Upper lobe of left lung (tissue), 6 donors: ENCODE measurements at regions not wholly inside any gene's neighbourhood (a gene's known extent, or its start where the extent isn't known, plus 50 kb on each side); places are given as distances from the start of the nearest gene placed in this dataset.

Experiments
- ATAC-seq, 2 donors: fragments of 200-7000 bp; cut with Tn5 transposase; one replicate each; pipeline ENCODE4 v1.9.1; 2022; ENCODE audit warnings: mild to moderate bottlenecking in 2 of 2, moderate library complexity in 2 of 2; ENCODE audit not compliant: low FRiP score in 2 of 2
- DNase-seq, 2 donors: peaks; one replicate each; pipeline ENCODE4 v3.0.0-alpha.2; 2019 to 2020
- H3K27ac ChIP-seq, 4 donors: fragments of 200-600 bp; sonication (generic); one replicate each; pipeline ENCODE4 v1.5.1; 2016 to 2019
- H3K27me3 ChIP-seq, 4 donors: fragments of 200-600 bp; sonication (generic); one replicate each; pipeline ENCODE4 v1.5.1; 2017 to 2019
- H3K36me3 ChIP-seq, 4 donors: fragments of 200-600 bp; sonication (generic); one replicate each; pipeline ENCODE4 v1.5.1; 2016 to 2019
- H3K4me1 ChIP-seq, 4 donors: fragments of 200-600 bp; sonication (generic); one replicate each; pipeline ENCODE4 v1.5.1; 2018 to 2019
- H3K4me3 ChIP-seq, 4 donors: fragments of 200-600 bp; sonication (generic); one replicate each; pipeline ENCODE4 v1.5.1; 2017 to 2019; ENCODE audit warnings: mild to moderate bottlenecking in 2 of 4, moderate library complexity in 1 of 4
- H3K9me3 ChIP-seq, 4 donors: fragments of 200-600 bp; sonication (generic); one replicate each; pipeline ENCODE4 v1.5.1; 2018 to 2019
- CTCF ChIP-seq, 6 experiments: fragments of 450-650 bp in 4 of 6; fragments of 200-600 bp in 2 of 6; sonication (generic) in 2 of 6; IDR thresholded peaks; one replicate each; pipeline ENCODE4 v1.5.1; 2016 to 2019; ENCODE audit warnings: antibody characterized with exemption in 6 of 6
- EP300 ChIP-seq, 4 donors: sonication (generic); formaldehyde crosslinking; IDR thresholded peaks; one replicate each; pipeline ENCODE4 v1.5.1; 2017; ENCODE audit warnings: antibody characterized with exemption in 4 of 4, control low read depth in 2 of 4
- POLR2A ChIP-seq, 4 donors: fragments of 450-650 bp; IDR thresholded peaks; one replicate each; pipeline ENCODE4 v1.5.1; 2016 to 2017; ENCODE audit warnings: antibody characterized with exemption in 4 of 4, mild to moderate bottlenecking in 2 of 4
- POLR2AphosphoS5 ChIP-seq, 2 donors: sonication (generic); formaldehyde crosslinking; IDR thresholded peaks; one replicate each; pipeline ENCODE4 v1.5.1; 2017; ENCODE audit warnings: antibody characterized with exemption in 2 of 2
- WGBS, 2 donors: methylation state at CpG; one replicate each; pipeline ENCODE4 v1.1.5; 2017 to 2018; 5-methylcytosine and 5-hydroxymethylcytosine counted together
- donor health status: DM: no; HTN: no; CAD: no; lungs with moderate emphysema.
- donor health status: DM: no; HTN: yes; CAD: no; lungs with severe emphysema.

- no peak overlapping the region for H3K27ac ChIP-seq
- no peaks in the 10 kb centered on the region for H3K4me1 ChIP-seq
- DNase-seq (no peak), ATAC-seq (no peak)
- TF ChIP-seq CTCF (IDR thresholded peaks at IDR 0.05) (no peak), POLR2A (IDR thresholded peaks at IDR 0.05) (no peak), POLR2AphosphoS5 (IDR thresholded peaks at IDR 0.05) (no peak), EP300 (IDR thresholded peaks at IDR 0.05) (no peak)
- H3K9me3 ChIP-seq = no peaks in the 10 kb centered on the region
- H3K27me3 ChIP-seq = no peaks in the 10 kb centered on the region
- H3K4me3 ChIP-seq = no peak overlapping the region
- H3K36me3 ChIP-seq = no peaks in the 10 kb centered on the region
- 72 to 73% methylated on average over 3 of the region's 3 CpGs for WGBS, 2 donors
Observed at GRCh38 chr9:87278971-87279733, 218.5 kb upstream of the DAPK1 start.

- Histone ChIP-seq H3K4me1 (peaks cover 0 to 4% (median 2%) of the 10 kb centered on the region in 4 donors), H3K27ac (no peak overlapping the region), H3K36me3 (no peaks in the 10 kb centered on the region), H3K9me3 (no peaks in the 10 kb centered on the region), H3K27me3 (no peaks in the 10 kb centered on the region), H3K4me3 (no peak overlapping the region)
- 68 to 85% methylated on average over 5 of the region's 5 CpGs for WGBS, 2 donors
- ATAC-seq (no peak), DNase-seq (no peak)
- TF ChIP-seq EP300 (IDR thresholded peaks at IDR 0.05) (no peak), CTCF (IDR thresholded peaks at IDR 0.05) (no peak), POLR2AphosphoS5 (IDR thresholded peaks at IDR 0.05) (no peak), POLR2A (IDR thresholded peaks at IDR 0.05) (no peak)
Observed at GRCh38 chr9:87280421-87280820, 217.2 kb upstream of the DAPK1 start.

GRCh38 chr9:87282538-87282937, 215.1 kb upstream of the DAPK1 start:
- 92 to 93% methylated on average over 1 of the region's 1 CpG for WGBS, 2 donors
- Histone ChIP-seq H3K27me3 (no peaks in the 10 kb centered on the region), H3K9me3 (no peaks in the 10 kb centered on the region), H3K36me3 (no peaks in the 10 kb centered on the region), H3K27ac (no peak overlapping the region), H3K4me1 (peaks cover 0 to 4% (median 2%) of the 10 kb centered on the region in 4 donors), H3K4me3 (no peak overlapping the region)
- no peak for TF ChIP-seq POLR2AphosphoS5 (IDR thresholded peaks at IDR 0.05)
- no peak for TF ChIP-seq EP300 (IDR thresholded peaks at IDR 0.05)
- no peak for TF ChIP-seq CTCF (IDR thresholded peaks at IDR 0.05)
- TF ChIP-seq POLR2A (IDR thresholded peaks at IDR 0.05) = no peak
- ATAC-seq (no peak), DNase-seq (no peak)

GRCh38 chr9:87283585-87283984, 214.1 kb upstream of the DAPK1 start:
- no peak for DNase-seq
- no peaks in the 10 kb centered on the region for H3K27me3 ChIP-seq
- no peaks in the 10 kb centered on the region for H3K9me3 ChIP-seq
- H3K4me3 ChIP-seq = no peak overlapping the region
- H3K36me3 ChIP-seq = no peaks in the 10 kb centered on the region
- WGBS, 2 donors = 96 to 98% methylated on average over 4 of the region's 4 CpGs
- no peak for ATAC-seq
- peaks cover 0 to 4% (median 2%) of the 10 kb centered on the region in 4 donors for H3K4me1 ChIP-seq
- no peak overlapping the region for H3K27ac ChIP-seq
- no peak for TF ChIP-seq CTCF (IDR thresholded peaks at IDR 0.05)
- TF ChIP-seq POLR2AphosphoS5 (IDR thresholded peaks at IDR 0.05) = no peak
- no peak for TF ChIP-seq POLR2A (IDR thresholded peaks at IDR 0.05)
- no peak for TF ChIP-seq EP300 (IDR thresholded peaks at IDR 0.05)
